Aorta (tissue), 5 donors: ENCODE measurements at regions not wholly inside any gene's neighbourhood (a gene's known extent, or its start where the extent isn't known, plus 50 kb on each side); places are given as distances from the start of the nearest gene placed in this dataset.
"Not testable (repeated sequence)": the region's sequence is repeated elsewhere in the genome, so short reads cannot be mapped to it uniquely, and the experiment has no call there.

Source experiments
- ATAC-seq: fragments of 200-7000 bp; cut with Tn5 transposase; one replicate; pipeline ENCODE4 v1.9.1; 2022; ENCODE audit warnings: moderate library complexity; ENCODE audit not compliant: low FRiP score
- DNase-seq, 2 donors: peaks; one replicate each; pipeline ENCODE4 v3.0.0-alpha.2; 2020
- H3K27ac ChIP-seq, 2 donors: one replicate each; pipeline ENCODE4 v1.5.1; 2013; ENCODE audit warnings: low read length in 2 of 2, mild to moderate bottlenecking in 2 of 2, moderate library complexity in 2 of 2, control low read depth in 1 of 2, inconsistent platforms in 1 of 2, low read depth in 1 of 2
- H3K27me3 ChIP-seq, 2 donors: one replicate each; pipeline ENCODE4 v1.6.1; 2013; ENCODE audit warnings: control low read depth in 1 of 2, low read length in 1 of 2, mild to moderate bottlenecking in 1 of 2, moderate library complexity in 1 of 2; ENCODE audit not compliant: insufficient read depth in 2 of 2, control insufficient read depth in 1 of 2
- H3K36me3 ChIP-seq, 2 donors: one replicate each; pipeline ENCODE4 v1.6.1; 2013; ENCODE audit warnings: control low read depth in 1 of 2, low read length in 1 of 2, mild to moderate bottlenecking in 1 of 2; ENCODE audit not compliant: insufficient read depth in 2 of 2, control insufficient read depth in 1 of 2
- H3K4me1 ChIP-seq, 2 donors: one replicate each; pipeline ENCODE4 v1.6.1; 2013; ENCODE audit warnings: low read length in 2 of 2, control low read depth in 1 of 2, mild to moderate bottlenecking in 1 of 2, moderate library complexity in 1 of 2; ENCODE audit not compliant: insufficient read depth in 2 of 2, control insufficient read depth in 1 of 2
- H3K4me3 ChIP-seq, 2 donors: one replicate each; pipeline ENCODE4 v1.5.1; 2013; ENCODE audit warnings: low read length in 2 of 2, control low read depth in 1 of 2, mild to moderate bottlenecking in 1 of 2
- H3K9me3 ChIP-seq: one replicate; pipeline ENCODE4 v1.6.1; 2013; ENCODE audit warnings: mild to moderate bottlenecking, low read length; ENCODE audit not compliant: control insufficient read depth
- WGBS, 2 donors: extraction: QIAGEN DNeasy Blood & Tissue Kit; methylation state at CpG; one replicate each; pipeline ENCODE4 v1.1.7; 2013; 5-methylcytosine and 5-hydroxymethylcytosine counted together
- intact Hi-C, 2 donors: fragments of 100-400 bp; cut with DNase I; formaldehyde crosslinking; loops; one replicate each; pipeline versions ENCODE4 v1.14.2 to v1.15.0; 2022
- donor health status: healthy with polysubstance abuse.
- donor health status: Bipolar disorder and iron deficiency.
- donor health status: DM: no; HTN: no; CAD: no.
- donor health status: DM: no; HTN: no; CAD: no.
- donor health status: DM: yes; HTN: yes; CAD: no.

DNA sequence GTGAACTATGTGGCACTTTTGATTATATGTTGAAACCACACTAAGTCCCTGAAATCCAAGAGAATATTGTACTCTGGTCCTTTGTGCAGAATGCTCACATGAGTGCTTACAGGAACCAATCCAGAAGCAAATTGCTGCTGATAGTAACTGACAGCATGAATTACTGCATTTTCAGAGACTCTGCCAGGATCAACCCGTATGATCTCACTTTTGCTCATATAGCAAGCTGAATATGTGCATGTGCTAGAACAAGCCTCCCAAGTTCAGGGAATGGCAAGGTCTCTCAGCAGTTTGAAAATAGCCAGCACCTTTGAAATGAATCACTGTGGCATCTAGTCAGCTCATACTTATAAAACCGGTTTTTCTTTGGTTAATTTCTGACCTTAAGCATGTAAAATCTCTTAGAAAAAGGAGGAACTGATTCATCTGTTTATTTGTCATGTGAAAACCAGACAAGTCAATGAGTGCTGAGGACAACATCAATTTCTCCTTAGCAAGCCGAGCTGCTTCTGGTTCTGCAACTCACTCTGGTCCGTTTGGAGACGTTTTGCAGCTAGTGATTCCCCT lies 215.7 kb upstream of the ELL2 start:
- WGBS, 2 donors = 21 to 23% methylated on average over 5 of the region's 5 CpGs
- Histone ChIP-seq H3K4me1 (peaks cover 2 to 3% of the 10 kb centered on the region in 2 donors), H3K9me3 (no peaks in the 10 kb centered on the region), H3K27ac (no peak overlapping the region), H3K4me3 (no peak overlapping the region), H3K36me3 (no peaks in the 10 kb centered on the region), H3K27me3 (no peaks in the 10 kb centered on the region)
- ATAC-seq = no peak
- DNase-seq = no peak
- intact Hi-C loops = no loop called here

DNA sequence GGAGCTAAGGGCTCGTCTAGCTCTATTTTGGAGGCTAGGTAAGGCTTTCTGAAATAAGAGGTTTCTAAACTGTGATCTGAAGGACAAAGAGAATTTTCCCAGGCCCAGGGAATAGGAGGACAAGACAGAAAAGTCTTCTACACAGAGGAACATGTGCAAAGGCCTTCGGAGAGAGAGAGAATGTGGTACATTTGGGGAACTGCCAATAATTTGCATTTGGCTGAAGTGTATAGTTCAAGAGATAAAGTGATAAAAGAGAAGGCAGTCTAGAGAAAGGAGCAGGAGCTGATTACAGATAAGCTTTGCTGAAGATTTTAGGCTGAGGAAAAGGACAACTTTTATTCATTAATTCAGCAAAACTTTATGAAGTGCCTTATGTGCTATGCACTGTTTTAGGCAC lies 214.4 kb upstream of the ELL2 start:
- no peak for DNase-seq
- 63 to 69% methylated on average over 2 of the region's 2 CpGs for whole genome bisulfite sequencing, 2 donors

DNA sequence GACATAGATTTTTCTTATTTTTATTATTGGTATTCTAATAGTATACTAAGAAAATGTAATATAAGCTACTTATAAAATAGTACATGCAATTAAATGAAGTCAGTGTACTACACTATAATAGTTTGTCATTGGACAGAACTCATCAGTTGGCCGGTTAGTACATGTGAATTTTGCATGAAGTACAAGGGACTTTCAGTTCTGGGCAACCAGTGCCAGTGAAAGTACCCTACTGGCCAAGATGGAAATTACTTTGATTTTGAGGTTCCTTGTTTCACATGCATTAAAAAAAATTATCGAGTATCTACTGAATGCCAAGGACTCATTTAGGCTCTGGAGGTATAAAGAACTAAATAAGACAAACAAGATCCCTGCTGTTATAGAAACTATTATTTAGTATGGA lies 213.4 kb upstream of the ELL2 start:
- no peaks in the 10 kb centered on the region for H3K36me3 ChIP-seq
- 93 to 94% methylated on average over 2 of the region's 2 CpGs for WGBS, 2 donors
- no peaks in the 10 kb centered on the region for H3K27me3 ChIP-seq
- H3K4me1 ChIP-seq = peaks cover 0 to 3% of the 10 kb centered on the region in 2 donors
- intact Hi-C loops = no loop called here
- no peaks in the 10 kb centered on the region for H3K9me3 ChIP-seq
- no peak overlapping the region for H3K4me3 ChIP-seq
- no peak for ATAC-seq
- no peak overlapping the region for H3K27ac ChIP-seq
- DNase-seq = no peak

More for the DNA sequence above, 214.4 kb upstream of the ELL2 start:
- Histone ChIP-seq H3K27me3 (no peaks in the 10 kb centered on the region), H3K36me3 (no peaks in the 10 kb centered on the region), H3K4me3 (no peak overlapping the region), H3K4me1 (peaks cover 0 to 3% of the 10 kb centered on the region in 2 donors), H3K9me3 (no peaks in the 10 kb centered on the region), H3K27ac (no peak overlapping the region)
- no peak for ATAC-seq
- intact Hi-C loops = no loop called here

DNA sequence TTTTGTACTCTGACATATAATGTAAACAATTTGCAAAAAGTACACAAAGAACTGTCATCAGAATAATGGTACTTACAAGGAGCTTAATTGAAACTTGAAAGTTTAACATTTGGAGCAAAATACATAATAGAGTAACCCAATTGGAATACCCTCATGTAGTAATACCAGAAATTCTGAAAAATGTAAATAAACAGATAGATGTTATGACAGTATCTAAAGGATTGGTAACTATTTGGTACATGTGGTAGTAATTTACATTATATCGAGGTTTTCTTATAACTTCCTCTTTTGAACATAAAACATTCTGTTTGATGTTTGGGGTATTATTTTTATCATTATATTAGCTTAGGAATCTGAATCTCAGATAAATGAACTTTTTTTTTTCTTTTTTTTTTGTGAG lies 211.7 kb upstream of the ELL2 start:
- Histone ChIP-seq H3K9me3 (no peaks in the 10 kb centered on the region), H3K36me3 (no peaks in the 10 kb centered on the region), H3K27me3 (no peaks in the 10 kb centered on the region), H3K27ac (no peak overlapping the region), H3K4me3 (no peak overlapping the region), H3K4me1 (peaks cover 0 to 3% of the 10 kb centered on the region in 2 donors)
- DNase-seq (no peak), ATAC-seq (no peak)
- intact Hi-C loops = loop anchor here in 1 of 2 donors (5.0 kb wide), 1 partner anchor 34 kb away; no protein-coding TSS in a partner anchor
- 76 to 94% methylated on average over 1 of the region's 1 CpG for WGBS, 2 donors

DNA sequence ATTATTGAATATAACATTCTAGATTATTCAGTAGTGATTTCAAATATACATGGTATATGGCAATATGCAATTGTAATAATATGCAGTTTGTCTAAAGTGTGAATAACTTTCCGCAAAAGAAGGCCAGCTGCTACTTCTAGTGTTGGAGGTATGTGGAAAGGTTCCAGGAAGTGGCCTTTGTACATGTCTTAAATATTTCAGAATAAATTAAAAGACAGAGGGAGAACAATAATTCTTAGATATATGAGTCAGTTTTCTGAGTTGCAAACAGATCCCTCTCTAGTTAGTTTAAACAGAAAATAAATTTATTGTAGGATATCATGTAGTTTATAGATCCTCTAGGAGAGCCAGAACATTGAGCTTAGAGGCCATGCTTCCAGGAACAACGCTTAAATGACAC lies 210.8 kb upstream of the ELL2 start:
- no peaks in the 10 kb centered on the region for H3K36me3 ChIP-seq
- DNase-seq (no peak), ATAC-seq (no peak)
- H3K27ac ChIP-seq = no peak overlapping the region
- intact Hi-C loops = loop anchor here in 1 of 2 donors (5.0 kb wide), 1 partner anchor 35 kb away; no protein-coding TSS in a partner anchor
- H3K4me3 ChIP-seq = no peak overlapping the region
- H3K9me3 ChIP-seq = no peaks in the 10 kb centered on the region
- H3K27me3 ChIP-seq = no peaks in the 10 kb centered on the region
- 61 to 64% methylated on average over 2 of the region's 2 CpGs for WGBS, 2 donors
- peaks cover 0 to 3% of the 10 kb centered on the region in 2 donors for H3K4me1 ChIP-seq

DNA sequence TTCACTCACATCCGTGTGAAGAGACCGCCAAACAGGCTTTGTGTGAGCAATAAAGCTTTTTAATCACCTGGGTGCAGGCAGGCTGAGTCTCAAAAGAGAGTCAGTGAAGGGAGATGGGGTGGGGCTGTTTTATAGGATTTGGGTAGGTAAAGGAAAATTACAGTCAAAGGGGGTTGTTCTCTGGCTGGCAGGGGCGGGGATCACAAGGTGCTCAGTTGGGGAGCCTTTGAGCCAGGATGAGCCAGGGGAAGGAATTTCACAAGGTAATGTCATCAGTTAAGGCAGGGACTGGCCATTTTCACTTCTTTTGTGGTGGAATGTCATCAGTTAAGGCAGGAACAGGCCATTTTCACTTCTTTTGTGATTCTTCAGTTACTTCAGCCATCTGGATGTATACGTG lies 210.3 kb upstream of the ELL2 start:
- DNase-seq, H3K9me3 ChIP-seq, H3K27me3 ChIP-seq, H3K4me3 ChIP-seq, H3K4me1 ChIP-seq, ATAC-seq, H3K36me3 ChIP-seq, H3K27ac ChIP-seq: not testable (repeated sequence)
- WGBS, 2 donors = 90 to 96% methylated on average over 4 of the region's 4 CpGs
- intact Hi-C loops = loop anchor here in 1 of 2 donors (5.0 kb wide), 1 partner anchor 35 kb away; no protein-coding TSS in a partner anchor

DNA sequence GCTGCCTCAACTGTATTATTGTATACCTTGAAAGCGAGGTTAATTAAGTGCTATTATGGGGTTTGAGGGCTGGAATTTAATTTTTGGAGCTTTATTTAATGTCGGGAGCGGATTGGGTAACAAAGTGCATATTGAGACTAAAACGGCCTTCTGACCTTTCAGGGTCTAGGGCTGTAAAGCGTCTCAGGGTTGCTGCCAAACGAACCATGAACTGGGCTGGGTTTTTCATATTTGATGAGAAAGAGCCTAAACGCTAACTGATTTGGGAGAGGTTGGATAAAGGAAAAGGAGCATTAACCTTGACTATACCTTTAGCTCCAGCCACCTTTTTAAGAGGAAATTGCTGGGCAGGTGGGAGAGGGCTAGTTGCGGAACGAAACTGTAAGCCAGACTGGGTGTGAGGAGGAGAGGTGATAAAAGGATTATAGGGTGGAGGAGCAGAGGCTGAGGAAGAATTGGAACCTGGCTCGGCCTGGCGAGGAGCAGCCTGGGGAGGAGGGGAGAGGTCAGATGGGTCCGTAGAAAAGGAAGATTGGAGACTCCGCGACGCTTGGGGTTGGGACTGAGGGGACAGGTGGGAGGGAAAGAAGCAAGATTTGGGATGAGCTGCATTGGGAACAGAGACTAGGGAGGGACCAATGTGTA lies 209.0 kb upstream of the ELL2 start:
- H3K4me1 ChIP-seq, H3K36me3 ChIP-seq, DNase-seq, H3K4me3 ChIP-seq, ATAC-seq, H3K27me3 ChIP-seq, H3K27ac ChIP-seq, H3K9me3 ChIP-seq: not testable (repeated sequence)
- 95 to 99% methylated on average over 15 of the region's 15 CpGs for WGBS, 2 donors
- intact Hi-C loops = loop anchor here in 1 of 2 donors (5.0 kb wide), 1 partner anchor 37 kb away; no protein-coding TSS in a partner anchor

DNA sequence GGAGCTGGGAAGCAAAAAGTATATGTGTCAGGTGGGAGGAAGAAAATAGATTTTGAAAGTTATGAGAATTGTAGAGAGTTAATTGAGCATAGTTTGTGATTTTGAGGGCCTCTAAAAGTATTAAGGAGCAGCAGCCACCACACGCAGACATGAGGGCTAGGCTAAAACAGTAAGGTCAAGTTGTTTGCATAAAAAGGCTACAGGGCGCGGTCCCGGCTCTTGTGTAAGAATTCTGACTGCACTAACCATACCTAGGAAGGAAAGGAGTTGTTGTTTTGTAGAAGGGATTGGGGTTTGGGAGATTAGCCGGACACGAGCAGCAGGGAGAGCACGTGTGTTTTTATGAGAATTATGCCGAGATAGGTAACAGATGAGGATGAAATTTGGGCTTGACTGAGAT lies 207.2 kb upstream of the ELL2 start:
- H3K4me3 ChIP-seq, intact Hi-C loops, H3K27ac ChIP-seq, H3K36me3 ChIP-seq, H3K4me1 ChIP-seq, H3K9me3 ChIP-seq, ATAC-seq, H3K27me3 ChIP-seq, DNase-seq: not testable (repeated sequence)
- WGBS, 2 donors = 96 to 97% methylated on average over 8 of the region's 8 CpGs

DNA sequence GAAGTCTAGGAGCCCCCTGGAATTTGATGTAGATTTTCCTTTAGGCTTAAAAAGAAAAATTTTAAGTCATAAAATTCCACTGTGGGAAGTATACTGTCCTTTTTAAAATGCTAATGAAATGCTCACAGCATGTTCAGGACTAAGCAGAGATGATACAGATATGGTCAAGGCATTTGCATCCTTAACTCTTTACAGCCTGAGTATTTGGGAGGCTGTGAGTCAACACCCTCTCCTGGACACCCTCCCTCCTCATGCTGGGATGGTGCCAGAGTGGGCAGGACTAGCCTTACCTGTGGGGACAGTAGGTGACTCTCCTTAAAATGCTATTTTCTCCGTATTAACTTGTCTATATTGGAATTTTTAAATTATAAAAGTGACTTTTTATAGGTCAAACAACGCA lies 197.4 kb upstream of the ELL2 start:
- Histone ChIP-seq H3K4me1 (no peaks in the 10 kb centered on the region), H3K36me3 (no peaks in the 10 kb centered on the region), H3K27me3 (no peaks in the 10 kb centered on the region), H3K27ac (no peak overlapping the region), H3K4me3 (no peak overlapping the region), H3K9me3 (no peaks in the 10 kb centered on the region)
- 95 to 97% methylated on average over 2 of the region's 2 CpGs for WGBS, 2 donors
- ATAC-seq (no peak), DNase-seq (no peak)
- intact Hi-C loops = no loop called here
